ENCODE measurements at regions not wholly inside any gene's neighbourhood (a gene's known extent, or its start where the extent isn't known, plus 50 kb on each side); places are given as distances from the start of the nearest gene placed in this dataset.

DNA sequence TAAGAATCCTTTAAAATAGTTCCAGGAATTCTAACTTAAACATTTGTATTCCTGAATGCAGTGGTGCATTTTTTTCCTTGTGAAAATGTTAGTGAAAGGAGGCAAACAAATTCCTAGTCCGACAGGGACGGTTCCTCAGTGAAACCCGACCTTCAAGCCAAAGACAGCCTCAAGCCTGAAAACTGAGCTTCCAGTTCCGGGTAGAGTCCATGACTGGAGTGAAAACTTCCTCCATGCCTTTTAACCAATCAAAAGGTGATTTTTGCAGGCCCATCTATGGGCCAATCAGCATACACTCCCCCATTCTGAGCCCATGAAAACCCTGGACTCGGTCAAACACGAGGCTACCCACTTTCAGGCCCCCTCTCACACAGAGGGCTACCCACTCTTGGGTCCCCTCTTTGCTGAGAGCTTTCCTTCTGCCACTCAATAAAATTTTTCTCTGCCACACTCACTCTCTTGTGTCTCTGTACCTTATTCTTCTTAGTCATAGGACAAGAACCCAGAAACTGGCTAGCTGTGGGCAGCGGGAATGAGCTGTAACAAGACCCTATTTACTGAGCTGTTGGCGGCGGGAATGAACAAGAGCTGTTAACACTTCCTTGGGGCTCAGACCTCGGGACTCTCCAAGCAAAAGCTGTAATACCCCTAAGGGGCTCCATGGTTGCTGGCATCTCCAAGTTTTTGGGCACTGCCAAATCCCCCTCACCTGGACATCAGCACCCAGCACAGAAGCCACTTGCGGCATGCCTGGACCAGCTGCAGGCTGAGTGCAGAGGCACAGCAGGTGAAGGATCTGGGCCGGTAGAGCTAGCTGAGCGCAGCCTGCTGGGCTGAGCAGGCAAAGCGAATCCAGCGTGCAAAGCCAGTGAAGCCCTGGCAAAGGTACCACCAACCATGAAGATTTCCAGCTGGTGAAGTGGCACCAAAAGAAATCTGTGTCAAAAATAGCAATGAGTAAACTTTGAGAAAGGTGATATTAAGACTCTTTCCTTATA, 598.8 kb downstream of the MCTP2 start:
- no peak for DNase-seq (ENCODE audit: low read depth)
- H3K4me3 ChIP-seq (ENCODE audit: low read depth, low read length), result no peak overlapping the region

DNA sequence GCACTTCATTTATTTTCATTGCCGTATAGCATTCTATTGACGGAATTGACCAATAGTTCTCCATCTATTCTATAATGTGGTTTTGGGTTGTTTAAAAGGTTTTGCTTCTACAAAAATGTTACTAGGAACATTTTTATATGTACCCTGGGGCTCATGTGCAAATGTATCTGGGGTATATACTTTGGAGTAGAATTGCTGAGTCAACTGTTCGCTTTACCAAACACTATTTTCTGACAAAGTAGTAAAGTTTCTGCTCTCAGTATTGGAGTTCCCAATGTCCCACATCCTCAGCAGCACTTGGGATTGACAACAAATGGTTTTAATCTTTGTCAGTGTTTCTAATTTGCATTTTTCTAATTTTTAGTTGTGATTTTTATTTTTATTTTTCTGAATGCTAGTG, 602.6 kb downstream of the MCTP2 start:
- no peak overlapping the region for H3K4me3 ChIP-seq (ENCODE audit: low read depth, low read length)
- no peak for DNase-seq (ENCODE audit: low read depth)

DNA sequence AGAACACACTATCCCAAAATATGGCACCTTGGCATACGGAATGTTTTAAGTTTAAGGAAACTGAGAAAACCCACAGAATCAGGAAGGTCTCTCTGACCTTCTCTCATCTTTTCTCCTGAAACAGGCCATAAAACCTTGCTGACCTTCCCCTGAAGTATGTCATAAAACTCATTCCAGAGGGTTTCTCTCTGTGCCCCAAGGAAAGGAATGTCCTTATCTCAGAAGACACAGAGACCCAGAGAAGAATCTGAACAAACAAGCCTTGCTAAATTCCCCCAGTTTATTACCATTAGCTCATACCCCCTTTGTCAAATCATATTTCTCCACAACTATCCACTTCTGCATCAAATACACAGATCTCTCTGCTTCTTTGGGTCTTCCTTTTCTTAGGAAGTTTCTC, 603.1 kb downstream of the MCTP2 start:
- H3K4me3 ChIP-seq (ENCODE audit: low read depth, low read length), result no peak overlapping the region
- no peak for DNase-seq (ENCODE audit: low read depth)

DNA sequence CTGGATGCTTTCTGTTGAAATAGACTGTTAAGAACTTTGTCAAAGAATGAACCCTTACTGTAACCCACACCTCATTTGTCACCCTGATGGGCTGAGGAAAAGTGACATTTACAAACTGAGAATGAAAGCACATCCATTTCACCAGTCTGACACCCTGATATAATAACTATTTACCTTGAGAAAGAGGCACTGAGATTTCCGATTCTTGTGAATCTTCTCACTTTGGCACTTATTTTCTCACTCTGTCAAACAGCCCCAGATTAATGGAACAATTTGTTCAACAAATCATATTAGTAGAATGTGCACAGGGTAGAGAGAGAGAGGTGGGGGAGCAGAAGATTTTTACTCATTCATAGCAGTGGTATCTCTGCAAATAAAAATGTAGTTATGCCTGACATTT, 606.9 kb downstream of the MCTP2 start:
- DNase-seq (ENCODE audit: low read depth), result no peak
- H3K4me3 ChIP-seq (ENCODE audit: low read depth, low read length), result no peak overlapping the region

DNA sequence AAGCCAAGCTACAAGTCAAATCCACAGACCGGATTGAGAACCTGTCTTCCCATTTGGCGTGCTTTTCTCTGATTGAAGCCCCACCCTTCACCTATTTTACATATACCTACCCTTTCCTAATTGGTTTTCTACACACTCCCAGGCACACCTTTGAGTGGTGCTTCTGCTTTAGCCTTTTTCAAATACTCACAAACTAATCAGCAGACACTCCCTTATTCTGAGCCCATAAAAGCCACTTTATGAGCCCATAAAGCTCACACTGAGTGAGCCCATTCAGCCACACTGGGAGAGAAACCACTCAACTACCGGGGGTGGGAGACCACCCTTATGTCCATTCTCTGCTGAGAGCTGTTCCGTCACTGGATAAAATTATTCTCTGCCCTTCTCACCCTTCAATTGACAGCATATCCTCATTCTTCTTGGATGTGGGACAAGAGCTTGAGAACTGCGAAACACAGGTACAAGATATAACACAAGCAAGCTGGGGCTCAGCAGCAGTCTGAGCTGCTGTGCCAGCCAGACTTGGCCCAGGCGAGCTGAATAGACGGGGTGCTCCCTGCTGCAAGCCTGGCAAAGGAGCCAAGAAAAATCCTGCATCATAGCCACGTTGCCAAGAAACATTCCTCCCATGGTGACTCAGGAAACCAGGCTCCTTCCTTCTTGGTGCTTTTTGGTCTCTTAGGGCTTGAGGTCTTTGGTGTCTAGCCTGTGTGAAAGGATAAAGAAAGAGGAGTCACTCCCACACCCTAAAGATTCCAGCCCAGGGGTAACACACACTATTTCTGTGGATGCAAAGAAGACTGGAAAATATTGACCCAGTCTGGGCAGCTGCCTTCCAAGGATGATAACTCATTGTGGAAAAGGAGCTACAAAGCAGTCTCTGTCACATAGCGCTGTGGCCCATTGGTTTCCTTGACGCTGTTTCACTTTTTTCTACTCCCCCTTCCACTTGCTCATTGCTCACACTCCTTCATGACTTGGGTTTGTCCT, 609.7 kb downstream of the MCTP2 start:
- no peak for DNase-seq (ENCODE audit: low read depth)
- no peak overlapping the region for H3K4me3 ChIP-seq (ENCODE audit: low read depth, low read length)

DNA sequence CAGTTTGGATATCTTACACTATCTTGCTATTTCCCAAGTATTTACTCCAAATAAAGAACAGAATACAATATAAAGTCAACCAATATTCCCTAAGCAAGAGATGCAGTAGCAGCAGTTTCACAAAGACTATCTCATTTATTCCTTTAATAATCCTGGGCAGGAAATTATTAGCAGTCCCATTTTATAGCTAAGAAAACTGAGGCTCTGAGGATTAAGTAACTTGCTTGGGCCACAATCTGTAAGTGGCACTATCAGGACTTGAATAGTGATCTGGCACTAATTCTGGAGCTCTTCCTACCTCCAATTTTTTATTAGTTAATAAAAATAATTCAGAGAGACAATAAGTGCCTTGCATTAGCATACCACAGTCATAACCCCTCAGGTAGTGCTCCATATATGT, 611.7 kb downstream of the MCTP2 start:
- no peak for DNase-seq (ENCODE audit: low read depth)
- no peak overlapping the region for H3K4me3 ChIP-seq (ENCODE audit: low read depth, low read length)

DNA sequence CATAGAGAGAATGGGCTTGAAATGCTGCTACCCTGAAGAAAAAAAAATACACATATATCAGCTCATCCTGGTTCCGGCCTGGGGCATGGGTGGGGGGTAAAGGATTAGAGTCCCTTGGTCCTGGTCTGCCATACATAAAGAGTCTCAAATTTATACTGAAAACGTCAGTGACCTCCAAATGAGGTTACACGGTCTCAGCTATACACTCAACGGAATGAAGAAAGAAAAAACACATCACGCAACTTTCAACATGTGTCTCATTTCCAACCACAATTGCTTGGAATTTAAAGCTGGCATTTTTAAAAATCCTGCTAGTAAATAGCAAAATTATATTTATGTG, 612.8 kb downstream of the MCTP2 start:
- H3K4me3 ChIP-seq (ENCODE audit: low read depth, low read length), result no peak overlapping the region
- no peak for DNase-seq (ENCODE audit: low read depth)

DNA sequence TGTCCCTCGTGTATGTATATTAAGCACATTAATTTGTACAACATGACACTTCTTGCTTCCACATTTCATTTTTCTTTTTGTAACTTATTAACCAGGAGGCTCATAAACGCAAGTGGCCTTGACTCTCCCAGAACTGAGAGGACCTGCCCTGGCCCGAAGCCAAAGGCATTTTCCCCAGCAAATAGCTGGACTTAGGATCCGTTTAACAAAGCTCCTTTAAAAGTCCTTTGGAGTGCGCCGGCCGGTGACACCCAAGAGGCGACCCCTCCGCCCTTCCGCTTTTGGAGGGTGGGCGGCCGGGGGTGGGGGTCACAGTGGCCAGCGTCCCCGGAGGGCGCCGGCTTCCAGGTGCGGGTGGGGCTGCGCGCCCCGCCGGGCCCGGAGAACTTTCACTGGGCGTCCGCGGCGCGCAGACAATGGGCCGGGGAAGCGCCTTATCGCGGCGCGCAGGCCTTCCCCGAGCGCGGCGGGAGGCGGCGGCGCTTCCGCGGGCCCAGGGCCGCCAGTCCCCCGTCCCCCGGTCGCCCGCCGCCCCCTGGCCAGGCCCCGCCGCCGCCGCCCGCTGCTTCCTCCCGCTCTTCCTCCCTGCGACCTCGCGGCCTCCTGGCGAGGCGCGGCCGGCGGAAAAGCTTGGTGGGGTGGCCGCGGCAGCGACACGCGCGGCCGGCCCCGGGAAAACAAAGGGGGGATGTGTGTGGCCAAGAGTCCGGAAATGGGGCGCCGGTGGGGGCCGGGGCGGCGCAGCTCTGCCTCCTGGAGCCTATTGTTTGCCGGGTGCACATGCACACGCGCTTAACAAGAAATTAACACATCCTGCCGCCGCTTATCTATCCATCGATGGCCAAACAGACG, 613.4 kb downstream of the MCTP2 start:
- no peak for DNase-seq (ENCODE audit: low read depth)
- peak overlapping the region; percentile 32 for H3K4me3 ChIP-seq (ENCODE audit: low read depth, low read length)

DNA sequence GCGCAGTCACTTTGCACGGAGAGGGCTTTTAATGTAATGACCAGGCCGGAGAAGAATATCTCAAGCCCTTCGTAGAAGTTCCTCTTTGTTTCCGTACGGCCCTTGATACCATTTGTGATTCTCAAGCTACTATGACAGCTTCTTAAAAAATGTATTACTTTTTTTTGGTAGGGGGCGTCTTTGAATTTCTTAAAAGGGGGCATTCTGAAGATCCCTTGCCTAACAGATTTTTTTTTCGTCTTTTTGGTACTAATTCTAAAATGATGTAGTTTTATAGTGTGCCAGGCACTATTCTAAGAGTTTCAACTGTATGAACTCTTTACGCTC, 614.0 kb downstream of the MCTP2 start:
- H3K4me3 ChIP-seq (ENCODE audit: low read depth, low read length), result peak overlapping the region; percentile 32
- no peak for DNase-seq (ENCODE audit: low read depth)

DNA sequence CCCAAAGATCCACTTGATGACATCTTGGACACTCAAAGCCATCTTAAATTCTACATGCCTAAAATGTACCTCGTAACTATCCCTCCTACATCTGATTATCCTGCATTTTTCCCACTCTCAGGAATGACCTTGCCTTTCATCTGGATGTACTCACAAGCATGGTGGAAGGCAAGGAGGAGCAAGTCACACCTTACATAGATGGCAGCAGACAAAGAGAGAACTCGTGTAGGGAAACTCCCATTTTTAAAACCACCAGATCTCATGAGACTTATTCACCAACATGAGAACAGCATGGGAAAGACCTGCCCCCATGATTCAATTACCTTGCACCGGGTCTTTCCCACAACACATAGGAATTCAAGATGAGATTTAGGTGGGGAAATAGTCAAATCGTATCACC, 616.0 kb downstream of the MCTP2 start:
- no peak overlapping the region for H3K4me3 ChIP-seq (ENCODE audit: low read depth, low read length)
- DNase-seq (ENCODE audit: low read depth), result no peak

DNA sequence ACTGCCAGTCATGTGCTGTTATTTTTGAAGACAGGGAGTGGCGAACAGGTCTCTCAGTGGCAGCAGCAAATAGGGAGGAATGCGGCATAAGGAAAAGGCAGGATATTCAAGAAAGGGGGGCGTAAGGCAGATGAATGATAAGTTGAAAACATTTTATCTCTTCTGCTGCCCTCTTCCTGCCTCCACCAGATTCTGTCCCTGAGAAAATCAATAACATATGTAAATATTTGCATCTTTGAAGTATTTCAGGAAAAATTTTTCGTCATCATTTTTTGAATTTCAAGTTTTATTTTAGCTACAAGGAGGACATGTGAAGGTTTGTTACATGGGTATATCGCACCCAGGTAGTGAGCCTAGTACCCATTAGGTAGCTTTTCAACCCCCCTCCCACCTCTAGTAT, 616.7 kb downstream of the MCTP2 start:
- DNase-seq (ENCODE audit: low read depth), result no peak
- H3K4me3 ChIP-seq (ENCODE audit: low read depth, low read length), result no peak overlapping the region

DNA sequence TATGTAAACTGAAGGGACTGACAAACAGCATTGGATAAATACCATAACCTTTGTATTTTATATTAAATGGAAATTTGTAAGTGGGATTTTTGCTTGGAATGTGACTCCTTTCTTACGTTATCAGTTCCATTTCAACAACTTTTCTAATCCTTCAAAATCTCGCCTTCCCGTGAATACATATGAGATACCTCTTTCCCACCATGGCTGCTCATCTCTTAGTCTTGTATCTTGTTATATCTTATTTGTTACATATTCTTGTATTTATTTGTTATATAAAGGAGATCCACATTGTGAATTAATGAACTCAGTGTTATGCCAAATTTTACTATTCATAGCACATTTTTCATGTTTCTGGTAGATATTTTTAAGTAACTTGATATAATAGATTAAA, 623.7 kb downstream of the MCTP2 start:
- DNase-seq (ENCODE audit: low read depth), result no peak
- no peak overlapping the region for H3K4me3 ChIP-seq (ENCODE audit: low read depth, low read length)

DNA sequence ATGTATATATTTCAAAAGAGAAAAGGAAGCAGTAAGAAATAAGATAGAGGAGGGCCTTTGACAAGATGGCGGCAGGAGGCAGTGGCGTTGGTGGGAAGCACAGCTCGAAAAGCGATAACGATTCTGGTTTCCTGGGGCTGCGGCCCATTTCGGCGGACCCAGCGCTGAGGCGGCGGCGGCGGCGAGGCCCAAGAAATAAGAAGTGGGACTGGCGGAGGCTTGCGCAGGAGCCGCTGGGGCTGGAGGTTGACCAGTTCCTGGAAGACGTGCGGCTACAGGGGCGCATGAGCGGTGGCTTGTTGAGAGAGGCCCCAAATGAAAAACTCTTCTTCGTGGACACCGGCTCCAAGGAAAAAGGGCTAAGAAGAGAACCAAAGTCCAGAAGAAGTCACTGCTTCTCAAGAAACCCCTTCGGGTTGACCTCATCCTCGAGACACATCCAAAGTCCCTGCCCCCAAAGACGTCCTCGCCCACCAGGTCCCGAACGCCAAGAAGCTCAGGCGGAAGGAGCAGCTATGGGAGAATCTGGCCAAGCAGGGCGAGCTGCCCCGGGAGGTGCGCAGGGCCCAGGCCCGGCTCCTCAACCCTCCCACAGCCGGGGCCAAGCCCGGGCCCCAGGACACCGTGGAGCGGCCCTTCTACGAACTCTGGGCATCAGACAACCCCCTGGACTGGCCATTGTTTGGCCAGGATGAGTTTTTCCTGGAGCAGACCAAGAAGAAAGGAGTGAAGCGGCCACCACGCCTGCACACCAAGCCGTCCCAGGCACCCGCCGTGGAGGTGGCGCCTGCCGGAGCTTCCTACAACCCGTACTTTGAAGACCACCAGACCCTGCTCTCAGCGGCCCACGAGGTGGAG, 624.3 kb downstream of the MCTP2 start:
- no peak overlapping the region for H3K4me3 ChIP-seq (ENCODE audit: low read depth, low read length)
- DNase-seq (ENCODE audit: low read depth), result no peak

DNA sequence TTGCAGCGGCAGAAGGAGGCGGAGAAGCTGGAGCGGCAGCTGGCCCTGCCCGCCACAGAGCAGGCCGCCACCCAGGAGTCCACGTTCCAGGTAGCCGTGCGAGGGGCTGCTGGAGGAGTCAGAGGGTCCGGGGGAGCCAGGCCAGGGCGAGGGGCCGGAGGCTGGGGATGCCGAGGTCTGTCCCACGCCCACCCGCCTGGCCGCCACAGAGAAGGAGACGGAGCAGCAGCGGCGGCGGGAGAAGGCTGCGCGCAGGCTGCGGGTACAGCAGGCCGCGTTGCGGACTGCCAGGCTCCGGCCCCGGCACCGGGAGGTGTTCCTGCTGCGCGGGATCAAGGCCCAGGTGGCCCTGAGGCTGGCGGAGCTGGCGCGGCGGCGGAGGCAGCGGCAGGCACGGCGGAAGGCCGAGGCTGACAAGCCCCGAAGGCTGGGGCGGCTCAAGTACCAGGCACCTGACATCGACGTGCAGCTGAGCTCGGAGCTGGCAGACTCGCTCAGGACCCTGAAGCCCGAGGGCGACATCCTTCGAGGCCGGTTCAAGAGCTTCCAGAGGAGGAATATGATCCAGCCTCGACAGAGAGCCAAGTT, 625.0 kb downstream of the MCTP2 start:
- no peak overlapping the region for H3K4me3 ChIP-seq (ENCODE audit: low read depth, low read length)
- no peak for DNase-seq (ENCODE audit: low read depth)

DNA sequence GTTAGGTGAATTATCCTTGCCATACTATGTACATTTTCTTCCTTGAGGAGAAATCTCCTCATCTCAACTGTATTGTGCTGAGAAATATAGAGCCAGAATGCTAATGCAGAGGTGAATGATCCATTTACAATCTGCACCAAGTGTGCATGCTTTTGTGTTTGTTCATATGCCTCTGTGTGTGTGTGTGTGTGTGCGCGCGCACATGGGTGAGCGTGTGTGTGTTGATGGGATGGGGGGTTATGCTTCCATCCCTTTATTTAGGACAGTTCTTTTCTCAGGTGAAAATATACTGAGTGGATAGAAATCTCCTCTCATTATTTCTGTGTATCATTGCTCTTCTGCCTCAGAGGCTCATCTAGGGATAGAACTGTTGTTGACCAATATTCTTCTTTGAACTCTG, 626.1 kb downstream of the MCTP2 start:
- no peak overlapping the region for H3K4me3 ChIP-seq (ENCODE audit: low read depth, low read length)
- DNase-seq (ENCODE audit: low read depth), result no peak

DNA sequence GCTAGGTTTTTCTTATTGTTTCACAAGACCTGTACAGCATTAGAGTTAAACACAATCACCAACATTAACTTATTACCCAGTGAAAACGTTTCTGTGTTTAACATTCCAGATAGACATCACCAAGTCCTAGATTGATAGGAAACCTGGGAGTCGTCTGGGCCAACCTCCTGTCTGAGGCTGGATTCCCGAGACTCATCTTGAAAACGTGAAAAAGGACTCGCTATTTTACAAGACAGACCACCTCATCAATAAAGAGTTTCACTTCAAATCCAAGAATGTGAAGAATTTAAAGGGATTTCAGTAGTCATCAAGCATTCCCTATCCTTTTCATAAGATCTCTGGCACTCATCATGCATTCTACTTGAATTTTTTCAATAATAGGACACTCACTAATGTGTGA, 626.6 kb downstream of the MCTP2 start:
- DNase-seq (ENCODE audit: low read depth), result no peak
- no peak overlapping the region for H3K4me3 ChIP-seq (ENCODE audit: low read depth, low read length)

DNA sequence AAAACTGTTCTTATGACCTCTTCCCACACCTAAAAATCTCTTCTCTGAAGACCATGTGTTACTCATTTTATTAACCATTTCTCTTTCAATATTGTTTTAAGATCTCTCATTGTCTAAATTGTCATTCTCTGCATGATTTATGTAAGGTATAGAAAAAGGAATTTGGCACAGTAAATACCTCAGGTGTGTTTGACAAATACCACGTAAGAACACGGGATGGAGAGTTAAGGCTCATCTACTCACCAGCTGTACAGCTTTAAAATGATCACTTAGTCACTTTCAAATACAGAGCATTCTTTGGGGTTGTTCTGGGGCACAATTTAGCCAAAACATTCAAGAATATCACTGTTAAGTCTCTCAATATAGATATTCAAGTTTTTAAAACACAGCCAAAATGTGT, 627.1 kb downstream of the MCTP2 start:
- no peak overlapping the region for H3K4me3 ChIP-seq (ENCODE audit: low read depth, low read length)
- no peak for DNase-seq (ENCODE audit: low read depth)

DNA sequence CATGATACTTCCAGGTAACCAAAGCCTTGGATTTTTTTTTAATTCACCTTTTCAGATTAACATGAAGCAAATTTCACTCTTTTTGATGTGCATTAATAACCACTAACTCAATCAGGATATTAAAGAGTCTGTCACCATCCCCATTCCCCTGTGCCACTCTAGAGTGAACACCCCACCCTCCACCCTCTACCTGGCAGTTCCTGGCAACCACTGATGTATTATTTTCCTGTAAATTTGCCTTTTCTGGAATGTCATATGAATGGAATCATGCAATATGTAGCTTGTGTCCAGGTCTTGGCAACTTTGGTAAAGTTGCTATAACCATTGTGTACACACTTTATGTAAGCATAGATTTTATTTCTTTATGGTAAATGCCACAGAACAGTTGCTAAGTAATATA, 627.6 kb downstream of the MCTP2 start:
- DNase-seq (ENCODE audit: low read depth), result no peak
- no peak overlapping the region for H3K4me3 ChIP-seq (ENCODE audit: low read depth, low read length)
